NCI-H2227 (cell line): ENCODE measurements at regions not wholly inside any gene's neighbourhood (a gene's known extent, or its start where the extent isn't known, plus 50 kb on each side); places are given as distances from the start of the nearest gene placed in this dataset.

Source experiments
- DNase-seq: peaks from one replicate; lab custom pipeline; 2025; ENCODE audit not compliant: unreplicated experiment; lab: John Stamatoyannopoulos, UW

GRCh38 chrX:100512471-100512870, 72.3 kb upstream of the TNMD start:
- peak; percentile 13 for DNase-seq

- no peak for DNase-seq
Measured at GRCh38 chrX:100494646-100495370, 84.7 kb upstream of the PCDH19 start.

- DNase-seq, result no peak
Measured at GRCh38 chrX:100491174-100491573, 81.1 kb upstream of the PCDH19 start.

GRCh38 chrX:100487795-100488194, 77.7 kb upstream of the PCDH19 start:
- DNase-seq, result no peak

GRCh38 chrX:100484971-100485370, 74.9 kb upstream of the PCDH19 start:
- no peak for DNase-seq

GRCh38 chrX:100479329-100479728, 69.3 kb upstream of the PCDH19 start:
- no peak for DNase-seq

- no peak for DNase-seq
Measured at GRCh38 chrX:100478714-100479306, 68.7 kb upstream of the PCDH19 start.

- DNase-seq, result no peak
Measured at GRCh38 chrX:100477958-100478357, 67.9 kb upstream of the PCDH19 start.

GRCh38 chrX:100477467-100477866, 67.4 kb upstream of the PCDH19 start:
- no peak for DNase-seq
